Suprapubic skin (tissue), 3 donors: ENCODE measurements at regions not wholly inside any gene's neighbourhood (a gene's known extent, or its start where the extent isn't known, plus 50 kb on each side); places are given as distances from the start of the nearest gene placed in this dataset.

ENCODE experiments used
- POLR2A ChIP-seq, 2 donors: fragments of 450-650 bp; IDR thresholded peaks; one replicate each; pipeline ENCODE4 v1.6.1; 2017; ENCODE audit warnings: antibody characterized with exemption in 2 of 2, mild to moderate bottlenecking in 2 of 2, moderate library complexity in 2 of 2
- TF ChIP-seq, protein P1 (sequence below), 2 donors: fragments of 200-600 bp in 1 of 2; fragments of 450-650 bp in 1 of 2; sonication (generic) in 1 of 2; IDR thresholded peaks; one replicate each; pipeline ENCODE4 v1.5.1; 2016 to 2019; ENCODE audit warnings: antibody characterized with exemption in 2 of 2, mild to moderate bottlenecking in 1 of 2, moderate library complexity in 1 of 2

- TF ChIP-seq, protein P1, sequence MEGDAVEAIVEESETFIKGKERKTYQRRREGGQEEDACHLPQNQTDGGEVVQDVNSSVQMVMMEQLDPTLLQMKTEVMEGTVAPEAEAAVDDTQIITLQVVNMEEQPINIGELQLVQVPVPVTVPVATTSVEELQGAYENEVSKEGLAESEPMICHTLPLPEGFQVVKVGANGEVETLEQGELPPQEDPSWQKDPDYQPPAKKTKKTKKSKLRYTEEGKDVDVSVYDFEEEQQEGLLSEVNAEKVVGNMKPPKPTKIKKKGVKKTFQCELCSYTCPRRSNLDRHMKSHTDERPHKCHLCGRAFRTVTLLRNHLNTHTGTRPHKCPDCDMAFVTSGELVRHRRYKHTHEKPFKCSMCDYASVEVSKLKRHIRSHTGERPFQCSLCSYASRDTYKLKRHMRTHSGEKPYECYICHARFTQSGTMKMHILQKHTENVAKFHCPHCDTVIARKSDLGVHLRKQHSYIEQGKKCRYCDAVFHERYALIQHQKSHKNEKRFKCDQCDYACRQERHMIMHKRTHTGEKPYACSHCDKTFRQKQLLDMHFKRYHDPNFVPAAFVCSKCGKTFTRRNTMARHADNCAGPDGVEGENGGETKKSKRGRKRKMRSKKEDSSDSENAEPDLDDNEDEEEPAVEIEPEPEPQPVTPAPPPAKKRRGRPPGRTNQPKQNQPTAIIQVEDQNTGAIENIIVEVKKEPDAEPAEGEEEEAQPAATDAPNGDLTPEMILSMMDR (IDR thresholded peaks at IDR 0.05), result no peak
- TF ChIP-seq POLR2A (IDR thresholded peaks at IDR 0.05), result no peak
Measured at GRCh38 chr12:125593269-125593668, 528.0 kb downstream of the AACS start.
